AG04450 (cell line): ENCODE measurements at regions not wholly inside any gene's neighbourhood (a gene's known extent, or its start where the extent isn't known, plus 50 kb on each side); places are given as distances from the start of the nearest gene placed in this dataset.
"Not testable (repeated sequence)": the region's sequence is repeated elsewhere in the genome, so short reads cannot be mapped to it uniquely, and the experiment has no call there.

Experiments used
- CTCF ChIA-PET: fragments of 300-600, 350-600 bp; formaldehyde crosslinking; extraction: SDS; loops from one replicate; lab custom pipeline; 2022; ENCODE audit warnings: antibody characterized with exemption, inconsistent platforms; lab: Charles Lee
- POLR2A ChIA-PET: fragments of 350-600 bp; formaldehyde crosslinking; extraction: SDS; loops from one replicate; lab custom pipeline; 2021; ENCODE audit warnings: antibody characterized with exemption, inconsistent platforms; lab: Yijun Ruan, JAX
- DNase-seq: peaks from one replicate; pipeline ENCODE4 v3.0.0-alpha.2; 2011; ENCODE audit warnings: low read depth, low spot score
- H3K27ac ChIP-seq: one replicate; pipeline ENCODE4 v1.5.1; 2012; ENCODE audit warnings: low read depth, low read length, control low read depth
- H3K27me3 ChIP-seq: one replicate; pipeline ENCODE4 v1.6.0; 2012; ENCODE audit warnings: low read length; ENCODE audit not compliant: control insufficient read depth, insufficient read depth
- H3K4me3 ChIP-seq: 2 replicates; pipeline ENCODE4 v1.5.1; 2011; ENCODE audit warnings: mild to moderate bottlenecking, low read depth, low read length, control low read depth
- H3K9me3 ChIP-seq: 2 replicates; pipeline ENCODE4 v1.5.1; 2012; ENCODE audit warnings: low read length; ENCODE audit not compliant: control insufficient read depth, insufficient read depth
- CTCF ChIP-seq: IDR thresholded peaks from 2 replicates; pipeline ENCODE4 v1.5.1; 2011; ENCODE audit warnings: low read depth, low read length, control low read depth, inconsistent platforms

- Histone ChIP-seq H3K27me3 (no peaks in the 10 kb centered on the region), H3K27ac (no peak overlapping the region), H3K9me3 (no peaks in the 10 kb centered on the region), H3K4me3 (no peak overlapping the region)
- no peak for TF ChIP-seq CTCF
- POLR2A ChIA-PET: no interaction called here
- no peak for DNase-seq
- CTCF ChIA-PET: no interaction called here
Measured at GRCh38 chr2:106334802-106335201, 133.4 kb downstream of the RGPD3 start.

- H3K27me3 ChIP-seq, POLR2A ChIA-PET, DNase-seq, H3K27ac ChIP-seq, H3K4me3 ChIP-seq, H3K9me3 ChIP-seq, CTCF ChIA-PET: not testable (repeated sequence)
Measured at GRCh38 chr2:106333253-106333873, 134.8 kb downstream of the RGPD3 start.

DNA sequence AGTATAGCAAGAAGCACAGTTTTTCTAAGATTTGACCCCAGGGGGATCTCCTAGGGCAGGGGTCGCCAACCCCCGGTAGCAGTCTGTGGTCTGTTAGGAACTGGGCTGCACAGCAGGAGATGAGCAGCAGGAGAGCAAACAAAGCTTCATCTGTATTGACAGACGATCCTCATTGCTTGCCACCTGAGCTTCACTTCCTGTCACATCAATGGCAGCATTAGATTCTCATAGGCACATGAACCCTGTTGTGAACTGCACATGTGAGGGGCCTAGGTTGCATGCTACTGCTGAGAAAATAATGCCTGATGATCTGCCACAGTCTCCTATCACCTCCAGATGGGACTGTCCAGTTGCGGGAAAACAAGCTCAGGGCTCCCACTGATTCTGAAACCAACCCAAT is 136.2 kb downstream of the RGPD3 start:
- H3K4me3 ChIP-seq: no peak overlapping the region
- H3K27me3 ChIP-seq: no peaks in the 10 kb centered on the region
- H3K27ac ChIP-seq: no peak overlapping the region
- ChIA-PET CTCF (interaction anchor here (1.4 kb wide), 1 partner anchor 228 kb away, joined by 3 read pairs; no protein-coding TSS in a partner anchor), POLR2A (no interaction called here)
- no peak for TF ChIP-seq CTCF
- DNase-seq: no peak
- H3K9me3 ChIP-seq: no peaks in the 10 kb centered on the region

DNA sequence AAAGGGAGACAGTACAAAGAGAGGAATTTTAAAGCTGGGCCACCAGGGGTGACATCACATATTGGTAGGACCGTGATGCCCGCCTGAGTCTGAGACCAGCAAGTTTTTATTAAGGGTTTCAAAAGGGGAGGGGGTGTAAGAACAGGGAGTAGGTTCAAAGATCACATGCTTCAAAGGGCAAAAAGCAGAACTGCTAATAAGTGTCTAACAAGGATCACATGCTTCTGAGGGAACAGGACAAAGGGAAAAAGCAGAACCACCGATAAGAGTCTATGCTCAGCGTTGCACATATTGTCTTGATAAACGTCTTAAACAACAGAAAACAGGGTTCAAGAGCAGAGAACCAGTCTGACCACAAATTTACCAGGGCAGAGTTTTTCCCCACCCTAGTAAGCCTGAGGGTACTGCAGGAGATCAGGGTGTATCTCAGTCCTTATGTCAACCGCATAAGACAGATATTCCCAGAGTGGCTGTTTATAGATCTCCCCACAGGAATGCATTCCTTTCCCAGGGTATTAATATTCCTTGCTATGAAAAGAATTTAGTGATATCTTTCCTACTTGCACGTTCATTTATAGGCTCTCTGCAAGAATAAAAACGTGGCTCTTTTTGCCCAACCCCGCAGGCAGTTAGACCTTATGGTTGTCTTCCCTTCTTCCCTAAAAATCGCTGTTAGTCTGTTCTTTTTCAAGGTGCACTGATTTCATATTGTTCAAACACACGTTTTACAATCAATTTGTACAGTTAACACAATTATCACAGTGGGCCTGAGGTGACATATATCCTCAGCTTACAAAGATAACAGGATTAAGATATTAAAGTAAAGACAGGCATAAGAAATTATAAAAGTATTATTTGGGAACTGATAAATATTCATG is 136.5 kb upstream of the UXS1 start:
- CTCF ChIA-PET, H3K27ac ChIP-seq, H3K27me3 ChIP-seq, POLR2A ChIA-PET, H3K4me3 ChIP-seq, DNase-seq, H3K9me3 ChIP-seq: not testable (repeated sequence)

GRCh38 chr2:106323337-106324013 is 129.4 kb upstream of the UXS1 start:
- POLR2A ChIA-PET: no interaction called here
- Histone ChIP-seq H3K27ac (no peak overlapping the region), H3K9me3 (no peaks in the 10 kb centered on the region), H3K27me3 (peaks cover 4% of the 10 kb centered on the region), H3K4me3 (no peak overlapping the region)
- DNase-seq: no peak
- CTCF ChIA-PET: no interaction called here
- no peak for TF ChIP-seq CTCF
